Superior temporal gyrus (tissue), 1 donor: ENCODE measurements at regions not wholly inside any gene's neighbourhood (a gene's known extent, or its start where the extent isn't known, plus 50 kb on each side); places are given as distances from the start of the nearest gene placed in this dataset.

Experiments used
- DNase-seq: peaks from one replicate; pipeline ENCODE4 v3.0.0-alpha.2; 2016; ENCODE audit errors: extremely low spot score

- DNase-seq: no peak
Observed at GRCh38 chr15:70491641-70492040, 271.7 kb downstream of the UACA start.

GRCh38 chr15:70491201-70491621 is 272.1 kb downstream of the UACA start:
- peak; percentile 25 for DNase-seq

- DNase-seq: no peak
Observed at GRCh38 chr15:70490838-70491155, 272.6 kb downstream of the UACA start.

- no peak for DNase-seq
Observed at GRCh38 chr15:70490148-70490837, 273.1 kb downstream of the UACA start.

GRCh38 chr15:70488941-70489848 is 274.2 kb downstream of the UACA start:
- DNase-seq: no peak

- peak; percentile 86 for DNase-seq
Observed at GRCh38 chr15:70488002-70488605, 275.3 kb downstream of the UACA start.

GRCh38 chr15:70487387-70487740 is 276.0 kb downstream of the UACA start:
- no peak for DNase-seq

GRCh38 chr15:70486451-70487386 is 276.6 kb downstream of the UACA start:
- DNase-seq: no peak

GRCh38 chr15:70486012-70486411 is 277.3 kb downstream of the UACA start:
- DNase-seq: no peak

- DNase-seq: no peak
Observed at GRCh38 chr15:70484993-70485392, 278.4 kb downstream of the UACA start.

- DNase-seq: no peak
Observed at GRCh38 chr15:70483513-70483912, 279.8 kb downstream of the UACA start.

GRCh38 chr15:70480196-70480856 is 283.0 kb downstream of the UACA start:
- DNase-seq: no peak

GRCh38 chr15:70479785-70480184 is 283.6 kb downstream of the UACA start:
- no peak for DNase-seq

- no peak for DNase-seq
Observed at GRCh38 chr15:70479056-70479455, 284.3 kb downstream of the UACA start.

- no peak for DNase-seq
Observed at GRCh38 chr15:70478251-70478990, 284.9 kb downstream of the UACA start.

- no peak for DNase-seq
Observed at GRCh38 chr15:70477750-70478250, 285.6 kb downstream of the UACA start.

GRCh38 chr15:70476441-70476840 is 286.9 kb downstream of the UACA start:
- DNase-seq: no peak

- no peak for DNase-seq
Observed at GRCh38 chr15:70475921-70476320, 287.4 kb downstream of the UACA start.

- DNase-seq: no peak
Observed at GRCh38 chr15:70475407-70475781, 288.0 kb downstream of the UACA start.
